Mucosa of descending colon (tissue), 3 donors: ENCODE measurements at regions not wholly inside any gene's neighbourhood (a gene's known extent, or its start where the extent isn't known, plus 50 kb on each side); places are given as distances from the start of the nearest gene placed in this dataset.

Experiments
- ATAC-seq: fragments of 200-7000 bp; cut with Tn5 transposase; one replicate; pipeline ENCODE4 v1.9.1; 2020; ENCODE audit warnings: mild to moderate bottlenecking, moderate library complexity
- DNase-seq, 3 donors: peaks; one replicate each; pipeline ENCODE4 v3.0.0-alpha.2; 2020
- H3K36me3 ChIP-seq: fragments of 200-600 bp; one replicate; pipeline ENCODE4 v1.8.0; 2021; ENCODE audit warnings: low read depth, mild to moderate bottlenecking
- H3K4me1 ChIP-seq: fragments of 200-600 bp; one replicate; pipeline ENCODE4 v1.8.0; 2021; ENCODE audit warnings: low read depth, mild to moderate bottlenecking
- H3K4me3 ChIP-seq: fragments of 200-600 bp; one replicate; pipeline ENCODE4 v1.8.0; 2021; ENCODE audit warnings: mild to moderate bottlenecking
- H3K9me3 ChIP-seq: fragments of 200-600 bp; one replicate; pipeline ENCODE4 v1.8.0; 2021; ENCODE audit warnings: mild to moderate bottlenecking
- intact Hi-C, 2 donors: fragments of 100-400 bp; cut with DNase I in 1 of 2; cut with micrococcal nuclease in 1 of 2; formaldehyde crosslinking; loops; one replicate each; pipeline versions ENCODE4 v1.11.0 to v1.11.1; 2022; cut with DNase I, micrococcal nuclease
- TF ChIP-seq, protein P1 (sequence below): fragments of 200-600 bp; IDR thresholded peaks from one replicate; pipeline ENCODE4 v1.8.0; 2022; ENCODE audit warnings: antibody characterized with exemption, mild to moderate bottlenecking
- donor health status: DM: no; HTN: no; CAD: no; lungs with moderate emphysema.
- donor health status: DM: no; HTN: no; CAD: no.
- donor health status: DM: no; HTN: yes; CAD: no.

DNA sequence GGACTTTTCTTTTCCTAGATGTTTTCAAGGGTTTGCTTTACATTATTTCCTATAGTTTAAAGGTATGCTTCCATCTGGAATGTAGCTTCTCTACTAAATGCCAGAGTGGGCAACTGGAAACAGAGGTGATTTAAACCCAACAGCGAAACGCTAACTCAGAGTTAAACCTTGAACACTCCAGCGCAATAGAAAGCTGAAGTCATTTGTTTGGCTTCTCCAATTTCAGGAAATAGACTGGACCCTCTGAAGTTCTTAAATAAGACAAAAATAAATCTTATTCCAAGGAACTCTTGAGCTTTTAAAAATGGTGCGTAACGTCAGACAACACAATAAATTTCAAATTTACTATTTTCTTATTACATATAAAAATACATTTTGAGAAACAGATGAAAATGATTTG lies 1560.0 kb upstream of the TENM3 start:
- no peak for DNase-seq
- Histone ChIP-seq H3K4me1 (no peaks in the 10 kb centered on the region), H3K9me3 (no peaks in the 10 kb centered on the region), H3K4me3 (no peak overlapping the region), H3K36me3 (no peaks in the 10 kb centered on the region)
- TF ChIP-seq, protein P1, sequence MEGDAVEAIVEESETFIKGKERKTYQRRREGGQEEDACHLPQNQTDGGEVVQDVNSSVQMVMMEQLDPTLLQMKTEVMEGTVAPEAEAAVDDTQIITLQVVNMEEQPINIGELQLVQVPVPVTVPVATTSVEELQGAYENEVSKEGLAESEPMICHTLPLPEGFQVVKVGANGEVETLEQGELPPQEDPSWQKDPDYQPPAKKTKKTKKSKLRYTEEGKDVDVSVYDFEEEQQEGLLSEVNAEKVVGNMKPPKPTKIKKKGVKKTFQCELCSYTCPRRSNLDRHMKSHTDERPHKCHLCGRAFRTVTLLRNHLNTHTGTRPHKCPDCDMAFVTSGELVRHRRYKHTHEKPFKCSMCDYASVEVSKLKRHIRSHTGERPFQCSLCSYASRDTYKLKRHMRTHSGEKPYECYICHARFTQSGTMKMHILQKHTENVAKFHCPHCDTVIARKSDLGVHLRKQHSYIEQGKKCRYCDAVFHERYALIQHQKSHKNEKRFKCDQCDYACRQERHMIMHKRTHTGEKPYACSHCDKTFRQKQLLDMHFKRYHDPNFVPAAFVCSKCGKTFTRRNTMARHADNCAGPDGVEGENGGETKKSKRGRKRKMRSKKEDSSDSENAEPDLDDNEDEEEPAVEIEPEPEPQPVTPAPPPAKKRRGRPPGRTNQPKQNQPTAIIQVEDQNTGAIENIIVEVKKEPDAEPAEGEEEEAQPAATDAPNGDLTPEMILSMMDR: no peak
- ATAC-seq: no peak
- intact Hi-C loops: no loop called here

DNA sequence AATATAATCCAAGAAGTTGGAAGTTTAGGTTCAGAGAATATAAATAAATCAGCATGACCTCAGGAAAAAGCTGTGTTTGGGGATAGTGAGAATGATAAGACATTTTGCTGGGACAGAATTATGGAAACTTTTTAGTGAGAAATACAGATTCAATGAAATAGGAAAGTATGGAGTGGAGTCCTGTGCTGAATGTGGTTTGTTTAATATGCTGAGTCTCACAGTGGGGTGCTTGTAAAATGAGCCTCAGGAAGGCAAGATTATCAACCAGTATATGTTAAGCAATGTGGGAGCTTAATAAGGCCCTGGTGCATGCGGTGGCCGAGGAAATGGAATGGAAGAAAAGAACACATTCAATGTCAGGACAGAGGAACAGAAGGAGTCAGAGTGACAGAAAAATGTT lies 1554.7 kb upstream of the TENM3 start:
- intact Hi-C loops: no loop called here
- Histone ChIP-seq H3K9me3 (no peaks in the 10 kb centered on the region), H3K4me3 (no peak overlapping the region), H3K36me3 (no peaks in the 10 kb centered on the region), H3K4me1 (no peaks in the 10 kb centered on the region)
- TF ChIP-seq, protein P1: no peak
- DNase-seq (no peak), ATAC-seq (no peak)

- H3K36me3 ChIP-seq: no peaks in the 10 kb centered on the region
- no peak overlapping the region for H3K4me3 ChIP-seq
- H3K4me1 ChIP-seq: no peaks in the 10 kb centered on the region
- DNase-seq (no peak), ATAC-seq (no peak)
- intact Hi-C loops: no loop called here
- TF ChIP-seq, protein P1: no peak
- no peaks in the 10 kb centered on the region for H3K9me3 ChIP-seq
These were observed 1548.3 kb upstream of the TENM3 start for GRCh38 chr4:180694875-180695274.

- intact Hi-C loops: no loop called here
- TF ChIP-seq, protein P1: no peak
- ATAC-seq (no peak), DNase-seq (no peak)
- Histone ChIP-seq H3K9me3 (no peaks in the 10 kb centered on the region), H3K36me3 (no peaks in the 10 kb centered on the region), H3K4me3 (no peak overlapping the region), H3K4me1 (no peaks in the 10 kb centered on the region)
These were observed 1547.4 kb upstream of the TENM3 start for GRCh38 chr4:180695851-180696250.

DNA sequence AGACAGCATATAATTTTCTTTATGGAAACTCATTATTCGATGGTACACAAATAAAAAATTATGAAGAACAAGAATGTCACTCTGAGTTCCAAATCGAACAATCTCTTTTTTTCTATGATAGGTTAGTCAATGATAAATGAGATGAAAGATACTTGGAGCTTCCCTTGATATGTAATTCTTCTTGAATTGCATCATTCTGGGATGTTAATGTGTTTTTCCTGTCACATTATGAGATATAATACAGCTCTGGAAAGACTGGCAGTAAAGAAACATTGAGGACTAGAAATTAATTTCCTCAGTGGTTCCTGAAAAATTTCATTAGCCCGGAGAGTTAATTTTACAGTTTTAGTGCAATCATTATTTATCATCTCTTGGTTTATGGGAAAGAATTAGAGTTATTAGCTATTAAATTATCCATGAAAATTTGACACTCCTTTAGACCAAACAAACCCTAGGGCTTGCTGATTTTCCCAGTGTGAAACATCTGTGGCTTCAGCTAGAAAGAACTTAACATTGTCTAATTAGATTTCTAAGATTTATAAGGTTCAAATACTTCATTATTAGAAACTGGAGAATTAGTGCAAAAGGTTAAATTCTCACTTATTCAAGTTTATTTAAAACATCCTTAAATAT lies 1546.6 kb upstream of the TENM3 start:
- intact Hi-C loops: no loop called here
- no peaks in the 10 kb centered on the region for H3K9me3 ChIP-seq
- H3K36me3 ChIP-seq: no peaks in the 10 kb centered on the region
- DNase-seq: no peak
- no peak overlapping the region for H3K4me3 ChIP-seq
- TF ChIP-seq, protein P1: no peak
- no peak for ATAC-seq
- H3K4me1 ChIP-seq: no peaks in the 10 kb centered on the region
